GM12878 (cell line): ENCODE measurements at regions not wholly inside any gene's neighbourhood (a gene's known extent, or its start where the extent isn't known, plus 50 kb on each side); places are given as distances from the start of the nearest gene placed in this dataset.

Source experiments
- ATAC-seq: fragments of 200-7000 bp; cut with Tn5 transposase; 3 replicates; pipeline ENCODE4 v1.9.1; 2020; ENCODE audit warnings: mild to moderate bottlenecking, moderate library complexity
- BruUV-seq: library from RNA; stranded (reverse); fragments of 400-500 nt; replicated peaks from 2 replicates; lab custom pipeline; 2021; lab: Mats Ljungman, UMichigan
- CTCF ChIA-PET: fragments of 300-600 bp; sonication (Branson Sonifier 250); formaldehyde crosslinking; extraction: SDS; loops from one replicate; lab custom pipeline; 2021; ENCODE audit warnings: inconsistent platforms; lab: Yijun Ruan, JAX
- POLR2A ChIA-PET: fragments of 350-600 bp; formaldehyde crosslinking; extraction: SDS; loops from one replicate; lab custom pipeline; 2021; ENCODE audit warnings: inconsistent platforms; lab: Charles Lee
- RAD21 ChIA-PET: fragments of 300-600 bp; sonication (Branson Sonifier 250); formaldehyde crosslinking; loops from one replicate; lab custom pipeline; 2023; ENCODE audit warnings: antibody characterized with exemption; ENCODE audit not compliant: unreplicated experiment; lab: Charles Lee
- SMC1A ChIA-PET: fragments of 300-600 bp; sonication (Branson Sonifier 250); formaldehyde crosslinking; loops from one replicate; lab custom pipeline; 2023; ENCODE audit not compliant: unreplicated experiment, uncharacterized antibody; lab: Charles Lee
- DNase-seq: peaks from one replicate; pipeline ENCODE4 v3.0.0-alpha.2; 2011; ENCODE audit warnings: low read depth, low spot score
- FAIRE-seq: peaks from 3 replicates; lab custom pipeline; 2011; peaks lifted over from hg19 to GRCh38; lab: Jason Lieb, UNC
- H2AFZ ChIP-seq: 2 replicates; pipeline ENCODE4 v1.6.0; 2011; ENCODE audit warnings: low read depth, low read length, control low read depth; ENCODE audit not compliant: control insufficient read depth
- H3K27ac ChIP-seq: 2 replicates; pipeline ENCODE4 v1.5.1; 2011; ENCODE audit warnings: control low read depth; ENCODE audit not compliant: control insufficient read depth, insufficient read depth
- H3K27me3 ChIP-seq, 2 experiments: replicated peaks in 1 of 2; 2 replicates each; pipeline versions ENCODE4 v1.6.0 to v1.6.1; 2011; ENCODE audit warnings: low read length in 1 of 2; ENCODE audit not compliant: control insufficient read depth in 2 of 2, insufficient read depth in 2 of 2
- H3K36me3 ChIP-seq, 2 experiments: 2 replicates each; pipeline ENCODE4 v1.5.1; 2011; ENCODE audit warnings: low read length in 1 of 2; ENCODE audit not compliant: control insufficient read depth in 2 of 2, insufficient read depth in 2 of 2
- H3K4me1 ChIP-seq: 2 replicates; pipeline ENCODE4 v1.6.1; 2011; ENCODE audit warnings: mild to moderate bottlenecking, low read length, moderate library complexity, mixed read lengths; ENCODE audit not compliant: control insufficient read depth, insufficient read depth
- H3K4me2 ChIP-seq: 2 replicates; pipeline ENCODE4 v1.6.0; 2011; ENCODE audit warnings: control low read depth; ENCODE audit not compliant: control insufficient read depth, insufficient read depth
- H3K4me3 ChIP-seq: fragments of 200-600 bp; sonication (generic); 2 replicates; pipeline ENCODE4 v1.5.1; 2016
- H3K79me2 ChIP-seq: 2 replicates; pipeline ENCODE4 v1.6.0; 2011; ENCODE audit warnings: low read length; ENCODE audit not compliant: control insufficient read depth, insufficient read depth
- H3K9ac ChIP-seq: 2 replicates; pipeline ENCODE4 v1.8.0; 2011; ENCODE audit warnings: low read length, control low read depth, mixed read lengths; ENCODE audit not compliant: control insufficient read depth, insufficient read depth
- H3K9me3 ChIP-seq: replicated peaks from 3 replicates; pipeline ENCODE4 v1.5.1; 2011; ENCODE audit warnings: mild to moderate bottlenecking, low read length; ENCODE audit not compliant: control insufficient read depth, insufficient read depth
- H4K20me1 ChIP-seq: 2 replicates; pipeline ENCODE4 v1.6.0; 2011; ENCODE audit not compliant: control insufficient read depth, insufficient read depth
- BACH1 ChIP-seq: fragments of 450-650 bp; IDR thresholded peaks from 2 replicates; pipeline ENCODE4 v1.6.1; 2017; ENCODE audit warnings: mild to moderate bottlenecking, borderline replicate concordance
- BCL3 ChIP-seq: IDR thresholded peaks from 2 replicates; pipeline ENCODE4 v1.6.1; 2011; ENCODE audit warnings: borderline replicate concordance, low read depth, mild to moderate bottlenecking, moderate library complexity, low read length; ENCODE audit not compliant: insufficient read depth, poor library complexity, severe bottlenecking
- E4F1 ChIP-seq: fragments of 450-650 bp; IDR thresholded peaks from 2 replicates; pipeline ENCODE4 v1.6.1; 2018; ENCODE audit warnings: borderline replicate concordance, mild to moderate bottlenecking; ENCODE audit not compliant: partially characterized antibody
- FOXM1 ChIP-seq: IDR thresholded peaks from 2 replicates; pipeline ENCODE4 v1.6.1; 2012; ENCODE audit warnings: low read depth, mild to moderate bottlenecking, inconsistent platforms, low read length, moderate library complexity
- MLLT1 ChIP-seq: fragments of 450-650 bp; IDR thresholded peaks from 2 replicates; pipeline ENCODE4 v1.6.1; 2016; ENCODE audit warnings: mild to moderate bottlenecking
- MTA2 ChIP-seq: fragments of 450-650 bp; IDR thresholded peaks from 2 replicates; pipeline ENCODE4 v1.6.1; 2016; ENCODE audit warnings: low read depth, mild to moderate bottlenecking, moderate library complexity
- MXI1 ChIP-seq: fragments of 150-350 bp; IDR thresholded peaks from 2 replicates; pipeline ENCODE4 v1.6.1; 2011; ENCODE audit warnings: low read depth, mild to moderate bottlenecking, inconsistent platforms, low read length, improper control_type of control experiment
- NR2C2 ChIP-seq: IDR thresholded peaks from 2 replicates; pipeline ENCODE4 v1.6.1; 2011; ENCODE audit warnings: borderline replicate concordance, low read depth; ENCODE audit not compliant: control insufficient read depth, insufficient read length
- PAX5 ChIP-seq: IDR thresholded peaks from 2 replicates; pipeline ENCODE4 v1.6.1; 2011; ENCODE audit warnings: low read depth, low read length, borderline replicate concordance
- REST ChIP-seq: IDR thresholded peaks from 2 replicates; pipeline ENCODE4 v1.6.1; 2012; ENCODE audit warnings: mild to moderate bottlenecking, low read depth, low read length
- SIX5 ChIP-seq: IDR thresholded peaks from 2 replicates; pipeline ENCODE4 v1.6.1; 2011; ENCODE audit warnings: mild to moderate bottlenecking, low read depth, low read length, moderate library complexity; ENCODE audit not compliant: severe bottlenecking
- STAT1 ChIP-seq: fragments of 450-650 bp; conservative IDR thresholded peaks from 2 replicates; pipeline ENCODE4 v1.6.1; 2014; ENCODE audit warnings: antibody characterized with exemption, mild to moderate bottlenecking
- SUPT20H ChIP-seq: IDR thresholded peaks from 2 replicates; pipeline ENCODE4 v1.6.1; 2011; ENCODE audit warnings: low read depth, mild to moderate bottlenecking, low read length, moderate library complexity, borderline replicate concordance; ENCODE audit not compliant: control insufficient read depth
- YBX1 ChIP-seq: fragments of 450-650 bp; IDR thresholded peaks from 2 replicates; pipeline ENCODE4 v1.6.1; 2016; ENCODE audit warnings: antibody characterized with exemption
- WGBS: methylation state at CpG from one replicate; pipeline ENCODE4 v1.1.6; 2016; ENCODE audit warnings: low lambda C conversion rate; ENCODE audit not compliant: insufficient replicate concordance, insufficient coverage; ENCODE audit errors: missing lambda C conversion rate; 5-methylcytosine and 5-hydroxymethylcytosine counted together
- in situ Hi-C: fragments of 300-500 bp; cut with MboI; formaldehyde crosslinking; loops from 9 replicates; pipeline ENCODE4 v1.14.3; 2018; ENCODE audit warnings: mixed read lengths
- intact Hi-C: fragments of 100-400 bp; cut with micrococcal nuclease; formaldehyde crosslinking; loops from one replicate; pipeline ENCODE4 v1.14.2; 2022; ENCODE audit not compliant: unreplicated experiment

- H3K9me3 ChIP-seq, result no peaks in the 10 kb centered on the region
- no peaks in the 10 kb centered on the region for H3K4me1 ChIP-seq
- ChIA-PET RAD21 (no interaction called here), SMC1A (no interaction called here), CTCF (no interaction called here), POLR2A (no interaction called here)
- H3K4me3 ChIP-seq, result no peak overlapping the region
- BruUV-seq, result no TSS peak
- no peak overlapping the region for H3K4me2 ChIP-seq
- H3K79me2 ChIP-seq, result no peaks in the 10 kb centered on the region
- H3K36me3 ChIP-seq, result no peaks in the 10 kb centered on the region
- WGBS, result 56% methylated on average over 4 of the region's 4 CpGs
- no peak overlapping the region for H3K27ac ChIP-seq
- no peak overlapping the region for H3K9ac ChIP-seq
- DNase-seq, result no peak
- H3K27me3 ChIP-seq, result no peaks in the 10 kb centered on the region
- H4K20me1 ChIP-seq, result no peaks in the 10 kb centered on the region
- intact Hi-C loops, result no loop called here
- in situ Hi-C loops, result no loop called here
- no peak for ATAC-seq
- H2AFZ ChIP-seq, result no peak overlapping the region
- FAIRE-seq, result no peak
- TF ChIP-seq BCL3 (no peak), YBX1 (no peak), MXI1 (no peak), BACH1 (no peak), MTA2 (no peak), STAT1 (no peak), REST (no peak), E4F1 (no peak), FOXM1 (no peak), PAX5 (no peak), NR2C2 (no peak), SIX5 (no peak), MLLT1 (no peak), SUPT20H (no peak)
These were observed 58.4 kb downstream of the ZNF22 start for GRCh38 chr10:45058992-45059561.
